Fibroblast of skin of right quadriceps (primary cell): ENCODE measurements at regions not wholly inside any gene's neighbourhood (a gene's known extent, or its start where the extent isn't known, plus 50 kb on each side); places are given as distances from the start of the nearest gene placed in this dataset.
A peak's percentile ranks its signal among the peaks of the same experiment; 100 is the strongest.

ENCODE experiments used
- DNase-seq: peaks from one replicate; pipeline ENCODE4 v3.0.0-alpha.2; 2013

DNA sequence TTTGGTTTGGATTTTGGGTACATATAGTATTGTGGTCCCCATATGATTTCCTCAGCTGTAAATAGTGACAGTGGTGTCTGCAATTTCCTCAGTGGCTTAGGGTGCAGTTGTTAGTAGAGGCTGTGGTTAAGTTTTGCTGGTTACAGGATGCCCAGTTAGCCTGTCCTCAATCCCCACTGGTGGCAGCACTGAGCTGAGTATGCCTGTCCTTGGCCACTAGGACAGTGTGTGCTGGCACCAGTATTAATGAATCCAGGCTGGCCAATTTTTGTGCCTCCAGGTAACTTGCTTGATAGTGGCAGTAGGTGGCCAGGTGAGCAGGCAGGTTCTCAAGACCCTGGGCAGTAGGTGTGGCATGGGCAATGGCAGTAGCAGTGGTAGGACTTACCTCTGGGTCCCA is 973.1 kb downstream of the TMEM182 start:
- no peak for DNase-seq

DNA sequence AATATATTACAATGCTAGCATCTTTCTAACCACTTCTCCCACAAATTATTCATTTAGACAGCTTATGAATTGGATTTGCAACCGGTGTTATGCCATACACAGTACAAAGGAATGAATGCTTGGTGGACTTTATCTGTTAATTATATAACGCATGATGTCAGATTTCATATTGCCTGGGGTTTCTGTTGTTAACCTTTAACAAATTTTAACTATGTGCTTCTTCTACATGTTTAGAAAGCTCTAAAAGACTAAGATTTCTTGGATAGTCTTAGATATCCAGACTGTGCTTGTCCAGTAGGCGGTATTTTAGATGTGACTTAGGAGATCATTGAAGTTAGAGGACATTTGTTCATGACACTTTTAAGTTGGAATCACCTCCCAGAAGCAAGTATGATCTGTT is 976.3 kb downstream of the TMEM182 start:
- DNase-seq = no peak

DNA sequence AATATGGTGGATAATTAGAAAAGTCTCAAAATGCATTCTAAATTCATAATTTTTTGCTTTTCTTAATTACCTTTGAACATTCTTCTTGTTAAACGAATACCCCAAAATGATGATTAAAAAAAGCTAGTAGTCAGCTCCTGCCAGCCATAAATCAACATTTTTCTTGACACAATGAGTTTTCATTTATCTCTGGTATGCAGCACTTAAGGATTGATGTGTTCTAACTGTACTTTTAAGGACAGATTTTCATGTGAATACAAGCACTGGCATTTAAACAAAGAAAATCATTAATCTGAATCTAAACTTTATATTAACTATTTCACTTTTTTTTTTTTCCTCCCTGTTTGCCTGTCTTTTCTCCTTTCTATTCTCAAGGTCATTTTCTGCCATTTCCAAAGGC is 976.8 kb downstream of the TMEM182 start:
- DNase-seq = no peak

DNA sequence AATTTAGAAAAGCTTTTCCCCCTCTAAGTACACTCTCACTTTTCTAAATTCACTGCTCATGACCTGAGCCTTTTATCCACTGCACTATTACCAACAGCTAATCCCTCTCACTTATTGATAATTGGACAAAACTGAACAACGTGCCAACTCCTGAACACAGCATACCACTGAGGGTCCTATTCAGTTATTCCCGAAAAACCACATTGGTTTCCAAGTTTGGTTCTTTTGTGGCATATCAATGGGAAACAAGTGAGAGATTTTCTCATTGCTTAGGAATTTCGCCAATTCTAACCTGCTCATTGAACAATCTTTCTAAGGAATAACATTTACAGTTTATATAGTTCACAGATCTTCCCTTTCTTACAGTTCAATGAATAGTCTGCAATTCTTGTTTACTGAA is 977.4 kb downstream of the TMEM182 start:
- no peak for DNase-seq

DNA sequence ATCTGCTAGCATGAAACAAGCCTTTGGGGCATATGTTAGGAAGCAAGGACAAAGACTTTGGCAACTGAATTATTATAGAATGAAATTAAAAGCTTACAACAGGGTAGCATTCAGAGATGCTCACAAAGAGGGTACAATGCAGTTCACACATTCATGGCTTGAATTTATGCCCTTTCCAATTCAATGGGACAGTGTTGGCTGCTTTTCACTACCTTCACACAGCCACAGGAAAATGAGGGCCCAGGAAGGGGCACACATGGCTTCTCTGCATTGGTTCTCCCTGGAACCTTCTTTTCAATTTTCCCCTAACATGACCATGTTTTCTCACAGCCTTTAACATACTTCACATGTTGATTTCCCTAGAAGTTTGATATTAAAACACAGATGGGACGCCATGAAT is 978.1 kb downstream of the TMEM182 start:
- no peak for DNase-seq

DNA sequence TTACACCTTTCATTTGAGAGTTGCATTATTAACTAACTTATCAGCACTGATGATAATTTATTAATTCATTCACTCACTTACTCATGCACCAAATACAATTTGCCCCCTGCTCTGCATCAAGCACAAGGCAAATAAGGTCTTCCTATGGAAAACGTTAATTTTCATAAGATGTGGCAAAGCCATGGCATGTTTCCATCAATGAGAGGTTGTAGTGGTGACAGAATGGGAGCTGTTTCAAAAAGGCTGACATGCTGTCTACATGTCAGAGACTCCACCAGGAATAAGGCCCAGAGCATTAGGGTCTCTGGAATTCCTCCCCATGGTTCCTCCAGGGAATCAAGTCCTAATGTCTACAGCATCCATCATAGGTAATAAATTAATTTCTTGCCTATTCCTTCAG is 978.8 kb downstream of the TMEM182 start:
- no peak for DNase-seq

DNA sequence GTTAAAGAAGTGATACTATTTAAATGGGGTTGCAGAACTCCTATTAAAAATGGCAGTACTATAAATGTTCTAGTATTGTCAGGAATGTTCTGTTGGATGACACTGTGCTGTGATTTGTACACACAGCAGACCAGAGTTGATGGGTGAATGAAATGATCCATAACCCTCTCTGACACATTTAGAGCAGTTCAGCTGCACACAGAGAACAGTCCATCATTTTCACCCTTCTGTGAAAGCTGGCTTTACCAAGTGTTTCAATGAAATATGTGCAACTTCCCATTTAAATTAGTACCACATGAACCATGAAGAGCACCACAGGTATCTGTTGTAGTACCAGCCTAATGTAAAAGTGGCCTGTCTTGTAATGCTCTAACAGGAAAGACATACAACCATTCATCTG is 981.4 kb downstream of the TMEM182 start:
- no peak for DNase-seq

DNA sequence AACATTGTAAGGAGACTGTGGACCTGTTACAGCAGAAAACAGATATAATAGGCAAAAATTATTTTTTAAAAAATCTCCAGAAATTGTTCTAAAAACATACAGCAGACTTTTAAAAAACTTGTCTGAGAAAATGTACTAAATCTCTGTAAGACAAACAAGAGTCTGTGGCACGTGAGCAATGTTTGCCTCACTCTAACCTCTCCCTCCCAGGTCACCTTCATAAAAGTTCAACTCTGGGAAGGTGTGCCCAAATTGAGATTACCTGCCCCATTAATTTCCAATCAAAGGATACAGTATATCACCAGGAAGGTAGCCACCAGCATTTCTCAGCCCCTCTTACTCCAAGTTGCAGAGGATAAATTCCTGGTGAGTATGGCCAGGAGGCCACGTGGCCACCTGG is 992.7 kb downstream of the TMEM182 start:
- no peak for DNase-seq

DNA sequence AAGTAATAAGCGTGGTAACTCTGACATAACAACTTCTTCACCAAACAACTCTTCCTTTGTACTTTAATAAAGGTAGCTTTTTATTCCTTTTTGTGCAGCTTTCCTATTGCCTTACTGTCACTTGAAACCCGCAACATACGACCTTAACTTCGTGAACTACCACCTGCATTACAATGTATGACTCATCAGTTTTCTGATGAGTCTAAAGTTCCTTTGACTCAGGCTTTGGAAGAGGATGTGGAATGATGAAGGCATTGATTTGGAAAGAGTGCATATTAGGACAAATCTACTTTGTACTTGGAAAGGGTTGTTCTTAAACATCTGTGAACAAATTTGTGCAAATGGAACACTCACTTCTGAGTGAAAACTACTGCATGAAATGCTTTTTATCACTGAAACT is 1012.1 kb downstream of the TMEM182 start:
- DNase-seq = no peak

DNA sequence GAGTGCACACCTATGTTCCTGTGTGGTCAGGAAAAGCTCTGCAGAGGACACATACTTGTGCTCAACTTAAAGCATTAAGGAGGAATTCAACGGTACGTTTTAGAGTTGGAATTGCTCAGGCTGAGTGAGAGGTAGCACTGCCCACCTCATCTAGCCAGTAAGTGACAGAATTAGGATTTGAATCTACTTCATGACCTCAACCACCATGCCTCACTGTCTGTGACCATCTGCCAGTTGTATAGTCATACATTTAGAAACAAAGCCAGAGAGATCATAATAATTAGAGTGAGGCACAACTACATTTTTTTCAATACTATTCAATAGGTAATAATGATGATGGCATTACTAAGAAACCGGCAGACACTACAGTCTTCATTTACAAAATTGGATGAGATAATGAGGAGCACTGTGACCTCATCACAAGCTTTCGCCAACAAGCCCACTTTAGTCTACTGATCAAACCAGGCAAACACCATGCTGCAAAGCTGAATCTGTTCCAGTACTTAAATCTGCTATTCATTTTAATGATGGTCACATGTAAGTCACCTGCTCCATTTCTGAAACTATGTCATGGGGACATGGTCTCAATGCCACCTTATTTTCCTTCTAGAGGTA is 1018.4 kb downstream of the TMEM182 start:
- DNase-seq = no peak

DNA sequence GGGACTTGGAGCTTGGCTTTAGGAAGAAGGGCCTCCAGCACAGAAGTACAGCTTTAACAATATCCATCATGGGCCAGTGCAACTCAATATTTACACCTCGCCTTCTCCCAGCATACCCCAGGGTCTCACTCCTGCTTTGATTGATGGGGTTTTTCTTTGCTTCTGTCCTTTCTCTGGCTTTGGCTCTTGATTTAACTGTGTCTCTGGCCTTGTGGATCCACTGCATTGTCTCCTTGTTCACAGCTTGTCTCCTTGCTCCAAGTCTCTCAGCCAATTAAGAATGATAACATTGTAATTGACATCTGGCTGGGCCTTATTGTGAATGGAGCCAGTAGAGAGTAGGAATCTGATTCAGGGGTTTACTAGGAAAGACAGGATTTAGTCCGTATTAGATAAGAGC is 1019.5 kb downstream of the TMEM182 start:
- no peak for DNase-seq

DNA sequence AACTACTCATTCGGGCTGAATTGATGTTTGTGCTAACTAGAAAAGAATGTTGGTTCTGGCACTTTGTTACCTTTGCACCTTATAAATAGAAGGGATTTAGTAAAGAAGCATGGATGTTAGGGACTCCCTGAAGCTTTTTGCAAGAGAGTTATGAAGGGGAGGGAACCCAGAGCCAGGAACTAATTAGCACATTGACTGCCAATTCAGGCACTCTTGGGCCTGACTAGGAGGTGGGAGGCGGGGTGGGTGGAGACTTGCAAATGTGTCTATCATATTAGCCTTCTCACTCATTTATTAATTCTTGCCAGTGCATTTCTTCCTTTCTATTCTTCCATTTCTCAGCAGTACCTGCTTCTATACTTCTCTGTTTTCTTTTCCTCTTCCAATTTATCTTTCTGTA is 1022.4 kb downstream of the TMEM182 start:
- DNase-seq = no peak

DNA sequence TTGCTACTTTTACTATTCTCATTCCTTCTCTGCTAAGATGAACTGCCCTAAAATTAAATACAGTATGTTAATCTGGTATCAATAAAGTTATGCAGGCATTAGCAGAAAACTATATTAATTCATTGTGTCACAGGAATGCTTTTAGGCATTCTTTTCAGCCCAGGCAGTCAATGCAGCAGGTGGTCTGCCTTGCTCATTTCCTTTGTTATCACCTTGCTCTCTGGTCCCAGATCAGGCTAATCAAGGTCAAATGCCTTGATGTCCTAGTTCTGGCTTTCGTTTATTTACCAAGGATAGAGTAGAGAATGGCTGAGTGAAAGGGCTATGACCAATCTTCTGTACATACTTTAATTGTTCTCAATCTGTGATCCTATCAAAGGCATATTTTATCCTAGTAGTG is 1023.6 kb downstream of the TMEM182 start:
- no peak for DNase-seq

DNA sequence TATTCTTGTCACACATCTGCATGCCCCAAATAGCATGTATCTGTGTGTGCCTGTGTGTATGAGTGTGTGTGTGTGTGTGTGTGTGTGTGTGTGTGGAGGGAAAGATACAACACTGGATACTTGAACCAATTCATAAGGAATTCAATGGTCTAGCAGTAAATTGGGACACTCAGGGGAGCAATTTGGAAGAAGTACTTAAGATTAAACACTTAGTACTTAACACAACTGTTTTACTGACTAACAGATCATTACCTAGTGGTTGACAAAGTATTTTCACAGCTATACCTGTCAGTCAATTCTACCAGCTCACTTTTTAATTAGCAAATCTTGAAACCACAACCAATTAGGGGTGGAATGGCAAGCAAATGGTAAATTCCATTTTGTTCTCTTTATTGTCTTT is 1024.1 kb downstream of the TMEM182 start:
- DNase-seq = no peak

DNA sequence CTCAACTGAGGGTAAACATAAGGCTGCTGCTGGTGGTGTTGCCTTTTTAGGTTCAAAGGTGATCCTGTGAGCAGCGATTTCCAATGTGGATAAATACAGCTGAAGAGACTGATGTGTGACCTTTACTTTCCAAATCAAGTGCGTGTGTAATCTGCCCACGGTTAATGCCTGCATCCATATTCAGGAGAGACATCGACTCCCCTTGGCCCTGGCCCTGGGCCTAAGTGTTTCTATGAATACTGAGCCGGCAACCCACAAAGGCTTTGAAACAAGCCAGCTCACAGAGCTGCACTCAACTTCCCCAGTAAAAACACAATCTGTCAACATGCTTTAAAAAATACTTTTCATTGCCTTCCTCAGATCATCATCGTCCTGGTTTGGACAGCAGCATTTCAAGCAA is 1026.6 kb downstream of the TMEM182 start:
- no peak for DNase-seq

DNA sequence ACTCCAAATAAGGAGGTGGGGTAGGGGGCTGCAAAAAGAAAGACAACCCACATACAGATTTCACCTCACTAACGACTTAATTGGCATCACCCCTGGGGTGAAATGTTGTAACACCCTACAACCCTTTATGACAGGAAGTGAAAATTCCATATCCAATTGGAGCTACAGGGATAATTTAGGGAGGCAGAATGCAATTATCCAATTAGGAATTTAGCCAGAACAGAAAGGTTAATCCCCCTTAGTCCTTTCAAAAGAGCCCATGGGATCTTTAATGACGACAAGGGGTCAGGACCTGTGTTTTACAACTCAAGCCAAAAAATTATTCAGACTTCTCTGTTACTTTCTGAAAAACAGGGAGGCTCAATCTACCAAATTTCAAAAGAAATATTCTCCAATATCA is 1027.1 kb downstream of the TMEM182 start:
- peak; percentile 2 for DNase-seq

DNA sequence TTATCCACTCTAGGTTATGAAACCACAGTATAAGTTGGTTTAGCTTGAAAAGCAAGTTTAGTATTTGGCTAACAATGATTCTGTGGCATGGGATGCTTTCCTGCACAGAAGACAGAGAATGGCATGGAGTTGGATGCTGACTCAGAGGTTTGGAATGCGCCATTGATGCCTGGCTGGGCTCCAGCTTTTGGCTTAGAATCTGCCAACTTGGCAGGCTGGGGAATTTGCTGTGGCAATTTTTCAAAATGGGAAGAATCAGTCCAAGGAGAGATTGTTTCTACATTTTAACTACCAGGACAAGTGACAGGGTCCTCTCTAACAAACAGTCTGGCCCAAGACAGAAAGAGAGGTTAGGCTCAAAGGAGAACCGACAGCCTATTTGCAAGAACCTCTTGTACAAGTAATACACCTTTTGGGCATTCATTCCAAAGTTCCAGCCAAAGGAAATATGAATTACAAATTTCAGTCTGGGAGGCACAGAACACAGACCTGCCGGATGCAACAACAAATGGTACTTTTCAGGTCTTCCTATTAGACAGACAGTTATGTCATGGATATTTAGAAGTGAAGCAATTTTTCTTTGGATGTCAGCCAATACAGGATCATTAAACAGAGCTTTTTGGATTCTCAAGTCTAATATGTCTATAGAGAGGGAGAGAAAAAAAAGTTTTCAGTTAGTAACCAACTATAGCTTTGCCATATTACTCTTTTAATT is 1027.7 kb downstream of the TMEM182 start:
- peak; percentile 52 for DNase-seq

DNA sequence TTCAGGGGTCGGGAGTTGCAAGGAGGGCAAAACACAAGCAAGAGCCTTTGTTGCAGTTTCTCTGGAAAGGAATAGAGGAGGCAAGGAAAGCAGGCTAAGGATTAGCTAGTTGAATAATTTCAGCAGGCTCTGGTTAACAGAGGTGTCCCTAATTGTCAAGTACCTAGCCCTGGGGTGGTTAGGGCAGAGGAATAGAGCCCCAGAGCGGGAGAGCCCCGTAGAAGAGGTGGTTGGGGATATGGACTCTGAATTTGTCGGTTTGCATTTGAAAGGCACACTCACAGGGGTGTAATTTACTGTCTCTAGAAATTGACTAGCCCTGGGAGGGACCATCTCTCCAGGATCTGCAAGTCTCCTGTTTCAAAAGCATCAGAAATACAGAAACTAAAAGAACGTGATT is 1030.2 kb downstream of the TMEM182 start:
- DNase-seq = no peak

DNA sequence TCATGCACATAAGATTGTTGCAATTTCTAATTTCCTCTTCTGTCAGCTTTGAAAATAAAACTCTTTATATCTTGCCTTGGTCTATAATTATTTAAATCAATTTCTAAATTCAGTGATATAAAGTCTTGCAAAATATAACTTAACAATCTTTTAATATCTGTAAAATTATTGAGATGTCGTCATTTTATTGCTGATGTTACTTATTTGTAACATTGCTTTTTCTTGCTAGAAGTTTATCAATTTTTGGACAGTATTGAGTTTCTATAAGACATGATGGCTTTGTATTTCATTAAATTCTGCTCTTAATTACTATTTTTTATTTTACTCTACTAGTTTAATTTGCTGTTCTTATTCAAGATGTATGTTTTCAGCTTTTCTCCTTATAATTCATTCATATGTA is 1036.5 kb downstream of the TMEM182 start:
- no peak for DNase-seq

DNA sequence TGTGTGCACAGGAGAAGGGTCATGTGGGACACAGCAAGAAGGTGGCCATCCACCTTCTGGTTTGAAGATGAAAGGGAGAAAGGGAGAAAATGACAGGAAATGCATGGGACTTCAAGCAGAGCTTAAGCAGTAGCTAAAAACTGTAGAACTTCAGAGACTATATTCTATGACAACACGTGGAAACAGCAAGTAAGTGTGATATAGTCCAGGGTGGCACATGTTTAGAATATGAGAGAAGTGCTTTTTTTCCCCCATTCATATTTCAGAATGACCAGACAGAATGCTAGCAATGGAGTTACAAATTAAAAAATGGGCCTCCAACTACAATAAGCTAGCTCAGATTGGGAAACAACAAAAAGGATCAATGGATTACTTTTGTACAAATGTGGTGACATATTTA is 1042.2 kb downstream of the TMEM182 start:
- no peak for DNase-seq

DNA sequence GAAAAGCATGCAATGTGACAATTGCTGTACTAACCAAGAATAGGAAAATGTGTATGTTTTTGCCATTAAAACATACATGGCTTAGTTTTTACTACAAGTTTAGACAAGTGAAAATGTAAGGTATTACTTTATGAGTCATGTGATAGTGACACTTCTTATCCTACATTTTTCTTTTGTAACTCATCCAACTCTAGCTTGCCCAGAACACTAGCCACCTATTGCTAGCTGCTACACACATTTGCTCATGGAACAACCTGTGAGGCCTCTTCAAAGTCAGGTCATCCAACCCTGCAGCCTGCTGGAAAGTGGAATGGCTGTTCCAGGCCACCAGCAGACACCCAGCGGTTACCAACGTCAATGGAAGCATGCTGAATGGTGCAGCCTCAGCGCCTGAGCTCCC is 1043.9 kb downstream of the TMEM182 start:
- DNase-seq = no peak

DNA sequence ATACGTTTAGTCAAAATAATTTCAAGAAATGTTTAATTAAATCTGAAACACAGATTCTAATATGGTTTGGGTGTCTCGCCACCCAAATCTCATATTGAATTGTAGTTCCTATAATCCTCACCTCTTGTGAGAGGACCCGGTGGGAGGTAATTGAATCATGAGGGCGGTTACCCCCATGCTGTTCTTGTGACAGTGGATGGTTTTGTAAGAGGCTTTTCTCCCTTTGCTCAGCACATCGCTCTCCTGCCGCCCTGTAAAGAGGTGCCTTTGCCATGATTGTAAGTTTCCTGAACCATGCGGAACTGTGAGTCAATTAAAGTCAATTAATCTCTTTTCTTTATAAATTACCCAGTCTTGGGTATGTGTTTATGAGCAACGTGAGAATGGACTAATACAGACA is 1045.1 kb upstream of the POU3F3 start:
- no peak for DNase-seq

DNA sequence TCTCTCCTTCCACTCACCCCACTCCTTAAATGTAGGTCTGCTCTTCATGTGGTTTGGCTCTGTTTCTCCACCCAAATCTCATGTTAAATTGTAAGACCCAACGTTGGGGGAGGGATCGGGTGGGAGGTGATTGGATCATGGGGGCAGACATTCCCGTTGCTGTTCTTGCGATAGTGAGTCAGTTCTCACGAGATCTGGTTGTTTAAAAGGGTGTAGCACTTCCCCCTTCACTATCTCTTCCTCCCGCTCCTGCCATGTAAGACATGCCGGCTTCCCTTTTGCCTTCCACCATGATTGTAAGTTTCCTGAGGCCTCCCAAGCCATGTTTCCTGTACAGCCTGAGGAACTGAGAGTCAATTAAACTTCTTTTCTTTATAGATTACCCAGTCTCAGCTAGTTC is 1044.5 kb upstream of the POU3F3 start:
- no peak for DNase-seq

DNA sequence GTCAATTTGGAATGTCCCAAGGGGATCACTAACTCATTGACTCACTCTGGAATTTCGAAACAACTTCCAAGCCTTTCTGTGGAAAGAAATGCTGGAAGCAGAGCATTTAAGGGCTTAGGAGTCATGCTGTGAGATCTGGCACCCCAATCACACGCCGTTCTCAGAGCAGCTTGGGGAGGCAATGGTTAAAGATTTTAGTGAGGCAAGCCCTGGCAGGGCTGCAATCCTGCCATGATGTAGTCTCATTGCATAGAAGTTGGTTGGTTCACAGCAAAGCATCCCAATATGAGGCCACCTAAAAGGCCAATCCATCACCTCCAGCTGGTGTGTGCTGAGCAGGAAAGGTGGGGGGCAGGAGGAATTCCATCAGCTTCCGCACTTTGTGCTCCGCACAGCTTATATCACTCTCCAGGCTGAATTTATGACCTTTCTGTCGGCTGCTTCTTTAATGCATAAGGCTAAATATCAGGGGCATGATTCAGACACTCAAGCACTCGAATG is 1043.9 kb upstream of the POU3F3 start:
- DNase-seq = peak; percentile 90

DNA sequence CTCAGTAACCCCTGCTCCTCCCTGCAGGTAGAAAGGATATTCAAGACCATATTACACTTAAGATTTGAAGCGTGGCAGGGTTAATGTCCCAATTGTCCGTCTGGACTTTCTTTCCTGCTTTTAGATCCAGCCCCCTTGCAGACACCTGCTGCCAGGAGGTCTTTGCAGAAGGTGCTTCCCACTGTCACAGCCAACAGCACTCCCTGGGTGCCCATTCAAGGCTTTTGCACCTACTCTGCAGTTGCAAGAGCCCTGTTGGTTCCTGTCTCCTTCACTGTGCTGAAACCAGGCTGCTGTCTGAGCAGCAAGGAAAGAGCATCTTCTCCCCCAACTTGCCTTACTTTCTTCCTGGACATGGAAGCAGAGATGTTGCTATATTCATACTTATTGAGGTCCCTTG is 1043.0 kb upstream of the POU3F3 start:
- DNase-seq = no peak
